AG08395 (cell line): ENCODE measurements at regions not wholly inside any gene's neighbourhood (a gene's known extent, or its start where the extent isn't known, plus 50 kb on each side); places are given as distances from the start of the nearest gene placed in this dataset.
"Not testable (repeated sequence)": the region's sequence is repeated elsewhere in the genome, so short reads cannot be mapped to it uniquely, and the experiment has no call there.

Experiments
- DNase-seq: peaks from one replicate; pipeline ENCODE4 v3.0.0; 2012; ENCODE audit warnings: mixed read lengths, low spot score

GRCh38 chr17:15860774-15861173 lies 84.2 kb upstream of the ADORA2B start:
- not testable (repeated sequence) for DNase-seq

- DNase-seq: not testable (repeated sequence)
Observed at GRCh38 chr17:15864061-15864460, 80.9 kb upstream of the ADORA2B start.

- not testable (repeated sequence) for DNase-seq
Observed at GRCh38 chr17:15864472-15864871, 80.5 kb upstream of the ADORA2B start.

- DNase-seq: not testable (repeated sequence)
Observed at GRCh38 chr17:15866015-15866414, 78.9 kb upstream of the ADORA2B start.

DNA sequence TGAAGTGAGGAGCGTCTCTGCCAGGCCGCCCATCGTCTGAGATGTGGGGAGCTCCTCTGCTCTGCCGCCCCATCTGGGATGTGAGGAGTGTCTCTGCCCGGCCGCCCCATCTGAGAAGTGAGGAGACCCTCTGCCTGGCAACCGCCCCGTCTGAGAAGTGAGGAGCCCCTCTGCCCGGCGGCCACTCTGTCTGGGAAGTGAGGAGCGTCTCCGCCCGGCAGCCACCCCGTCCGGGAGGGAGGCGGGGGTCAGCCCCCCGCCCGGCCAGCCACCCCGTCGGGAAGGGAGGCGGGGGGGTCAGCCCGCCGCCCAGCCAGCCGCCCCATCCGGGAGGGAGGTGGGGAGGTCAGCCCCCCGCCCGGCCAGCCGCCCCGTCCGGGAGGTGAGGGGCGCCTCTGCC lies 77.6 kb upstream of the ADORA2B start:
- not testable (repeated sequence) for DNase-seq

GRCh38 chr17:15869868-15870267 lies 75.1 kb upstream of the ADORA2B start:
- DNase-seq: not testable (repeated sequence)

DNA sequence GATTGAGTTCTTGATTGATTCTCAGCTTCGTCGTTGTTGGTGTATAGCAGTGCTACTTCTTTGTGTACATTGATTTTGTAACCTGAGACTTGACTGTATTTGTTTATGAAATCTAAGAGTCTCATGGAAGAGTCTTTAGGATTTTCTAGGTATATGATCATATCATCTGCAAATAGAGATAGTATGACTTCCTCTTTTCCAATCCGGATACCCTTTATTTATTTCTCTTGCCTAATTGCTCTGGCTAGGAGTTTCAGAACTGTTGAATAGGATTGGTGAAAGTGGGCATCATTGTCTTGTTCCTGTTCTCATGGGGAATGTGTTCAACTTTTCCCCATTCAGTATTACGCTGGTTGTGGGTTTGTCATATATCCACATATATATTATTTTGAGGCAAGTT lies 72.3 kb upstream of the ADORA2B start:
- not testable (repeated sequence) for DNase-seq

DNA sequence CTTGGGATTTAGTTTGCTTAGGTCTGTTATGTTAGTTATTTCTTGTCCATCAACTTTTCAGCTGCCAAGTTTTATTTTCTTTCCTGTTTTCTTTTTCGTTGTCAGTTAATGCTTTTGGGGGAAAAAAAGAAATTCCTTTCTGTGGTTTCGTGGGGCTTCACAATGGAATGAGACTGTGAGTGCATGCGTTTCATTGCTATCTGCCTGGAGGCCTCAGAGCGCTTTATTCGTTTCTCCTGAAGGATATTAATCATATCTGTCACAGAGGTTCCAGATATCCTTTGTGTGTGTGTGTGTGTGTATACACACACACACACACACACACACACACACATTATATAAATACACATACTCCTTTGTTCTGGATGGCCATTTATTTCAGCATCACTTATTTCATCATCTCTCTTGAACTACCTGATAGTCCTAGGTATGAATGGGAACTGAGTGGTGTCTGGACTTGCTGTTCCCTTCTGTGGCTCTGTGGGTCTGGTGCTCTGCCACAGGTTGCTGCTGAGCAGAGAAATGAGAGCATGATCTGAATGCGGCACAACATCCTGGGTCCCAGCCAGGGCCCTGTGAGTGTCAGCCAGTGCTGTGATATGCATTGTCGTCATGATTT lies 66.9 kb upstream of the ADORA2B start:
- not testable (repeated sequence) for DNase-seq

- DNase-seq: no peak
Observed at GRCh38 chr17:15882058-15882720, 62.7 kb upstream of the ADORA2B start.

DNA sequence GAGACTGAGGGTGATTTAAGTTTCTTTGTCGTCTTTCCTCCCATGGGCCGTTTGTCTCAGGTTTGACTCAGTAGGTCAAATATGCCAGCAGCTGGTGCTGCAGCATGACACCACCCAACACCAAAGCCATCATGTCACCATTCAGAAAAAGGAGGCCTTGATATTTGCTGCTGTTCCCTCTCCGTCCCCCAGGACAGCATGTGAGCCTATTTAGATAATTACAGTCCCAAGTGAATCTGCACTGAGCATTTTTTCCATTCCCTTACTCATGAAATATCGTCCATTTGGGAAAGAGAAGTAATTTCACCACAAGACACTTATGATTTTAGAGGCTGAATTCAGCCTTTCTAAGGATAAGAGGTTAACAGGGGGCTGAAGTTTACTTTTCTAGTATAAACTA lies 62.2 kb upstream of the ADORA2B start:
- no peak for DNase-seq

GRCh38 chr17:15883617-15884111 lies 61.3 kb upstream of the ADORA2B start:
- peak; percentile 54 for DNase-seq

GRCh38 chr17:15884731-15885130 lies 60.2 kb upstream of the ADORA2B start:
- no peak for DNase-seq

DNA sequence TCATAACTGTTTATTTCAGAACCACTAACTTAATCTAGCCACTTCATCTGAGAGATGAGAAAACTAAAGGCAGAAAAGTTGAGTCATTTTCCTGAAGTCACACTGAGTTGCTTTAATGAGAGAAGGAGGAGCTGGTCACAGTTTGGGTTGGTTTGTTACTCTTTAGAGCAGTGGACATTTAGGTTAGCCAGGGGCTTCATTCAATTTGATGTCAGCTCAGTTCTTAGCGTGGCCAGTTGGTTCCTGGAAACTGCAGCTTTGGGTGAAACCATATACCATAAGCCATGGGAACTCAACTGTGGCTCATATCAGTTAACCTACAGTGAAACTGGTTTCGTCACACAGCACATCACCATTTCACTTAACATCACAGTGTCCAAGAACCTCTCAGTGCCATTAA lies 59.2 kb upstream of the ADORA2B start:
- no peak for DNase-seq

DNA sequence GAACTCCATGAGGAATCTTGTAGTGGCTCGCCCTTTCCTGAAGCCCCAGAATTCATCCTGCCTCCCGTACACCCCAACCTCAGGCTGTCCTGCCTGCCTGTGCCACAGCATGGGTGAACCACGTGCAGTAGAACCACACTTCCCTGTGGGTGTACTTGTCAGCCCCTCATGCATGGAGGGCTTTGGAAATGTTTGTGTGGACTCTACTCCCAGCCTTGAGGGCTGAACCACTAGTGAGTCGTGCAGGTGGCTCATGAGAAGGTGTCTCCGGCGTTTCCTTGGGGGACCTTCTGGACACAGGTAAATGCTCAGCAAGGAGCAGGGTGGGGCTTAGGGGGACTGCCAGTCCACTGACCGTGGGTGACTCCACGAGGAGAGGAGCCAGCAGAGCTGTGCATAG lies 58.7 kb upstream of the ADORA2B start:
- no peak for DNase-seq

- DNase-seq: no peak
Observed at GRCh38 chr17:15886804-15887203, 58.1 kb upstream of the ADORA2B start.

DNA sequence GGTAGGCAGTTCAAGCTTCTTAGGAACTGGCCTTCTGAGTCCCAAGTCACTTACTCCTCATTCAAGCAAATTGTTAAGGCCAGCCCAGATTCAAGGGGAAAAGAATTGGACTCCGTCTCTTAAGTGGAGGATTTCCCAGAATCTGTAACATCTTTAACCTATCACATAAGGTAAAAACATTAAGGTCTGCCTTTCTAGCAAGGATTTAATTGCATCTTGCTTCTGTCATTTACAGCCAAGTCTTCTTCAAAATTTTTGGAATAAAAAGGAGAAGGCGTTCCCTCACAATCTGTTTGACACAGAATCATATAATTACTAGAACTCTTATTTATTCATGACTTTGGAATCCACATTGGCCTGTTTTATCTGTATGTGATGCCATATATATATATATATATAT lies 56.5 kb upstream of the ADORA2B start:
- DNase-seq: no peak

GRCh38 chr17:15890279-15890892 lies 54.5 kb upstream of the ADORA2B start:
- DNase-seq: no peak

- no peak for DNase-seq
Observed at GRCh38 chr17:15891318-15891717, 53.6 kb upstream of the ADORA2B start.

DNA sequence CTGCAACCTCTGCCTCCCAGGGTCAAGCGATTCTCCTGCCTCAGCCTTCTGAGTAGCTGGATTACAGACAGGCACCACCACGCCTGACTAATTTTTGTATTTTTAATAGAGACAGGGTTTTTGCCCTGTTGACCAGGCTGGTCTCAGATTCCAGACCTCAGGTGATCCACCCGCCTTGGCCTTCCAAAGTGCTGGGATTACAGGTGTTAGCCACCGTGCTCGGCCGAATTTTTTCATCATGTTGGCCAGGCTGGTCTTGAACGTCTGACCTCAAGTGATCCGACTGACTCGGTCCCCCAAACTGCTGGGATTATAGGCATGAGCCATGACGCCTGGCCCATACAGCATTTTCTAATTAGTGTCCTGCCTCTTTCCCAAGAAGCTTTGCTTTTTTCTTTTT lies 52.7 kb upstream of the ADORA2B start:
- no peak for DNase-seq

DNA sequence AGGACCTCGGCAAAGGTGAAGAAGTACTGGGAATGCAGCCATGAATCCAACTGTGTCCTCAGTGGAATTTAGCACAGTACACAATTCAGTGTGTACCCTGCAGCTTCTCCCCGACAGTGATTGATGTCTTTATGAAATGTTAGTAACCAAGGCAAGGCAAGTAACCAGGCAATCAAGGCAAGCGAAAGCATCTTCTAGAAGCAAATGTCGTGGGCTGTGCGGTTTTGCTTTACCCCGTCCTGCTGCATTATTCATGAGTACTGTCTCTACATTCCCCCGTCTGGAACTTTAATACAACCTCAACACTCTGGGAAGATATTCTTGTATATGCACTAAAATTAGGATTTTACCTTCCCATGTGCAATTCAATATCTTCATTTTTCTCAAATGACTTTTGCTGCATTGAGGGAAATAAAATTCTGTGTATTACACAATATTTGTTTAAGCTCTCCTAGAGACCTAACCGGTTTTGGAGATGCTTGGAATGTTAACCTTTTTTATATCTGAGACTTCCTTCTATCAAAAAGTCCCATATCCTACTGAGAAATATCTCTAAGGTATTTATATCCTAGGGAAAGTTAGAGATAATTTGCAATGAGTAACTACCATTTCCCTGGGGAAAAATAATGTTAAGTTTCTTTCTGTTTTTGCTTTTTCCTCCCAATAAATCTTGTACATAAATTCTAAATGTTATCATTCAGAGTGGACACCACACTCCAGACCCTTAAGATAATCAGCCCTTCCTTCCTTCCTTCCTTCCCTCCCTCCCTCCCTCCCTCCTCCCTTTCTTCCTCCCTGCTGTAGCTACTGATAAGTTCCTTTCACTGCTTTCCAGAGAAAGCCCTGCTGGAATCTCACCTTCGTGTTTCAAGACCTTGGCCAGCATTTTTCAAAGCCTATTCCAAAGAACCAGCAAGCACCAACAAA lies 51.9 kb upstream of the ADORA2B start:
- no peak for DNase-seq

DNA sequence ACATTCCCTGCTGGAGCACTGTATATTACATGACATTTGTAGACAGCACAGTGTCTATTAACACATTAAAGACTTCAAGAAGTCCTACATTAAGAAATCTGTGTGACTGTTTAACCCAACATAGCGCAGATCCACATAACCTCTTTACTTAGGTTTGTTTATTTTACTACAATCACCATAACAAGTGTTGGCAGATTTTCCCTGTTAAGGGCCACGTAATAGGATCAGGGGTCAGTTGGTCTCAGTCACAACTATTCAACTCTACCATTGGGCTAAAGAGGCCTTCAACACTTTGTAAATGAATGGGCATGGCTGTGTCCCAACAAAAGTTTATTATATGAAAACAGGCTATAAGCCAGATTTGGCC lies 51.3 kb upstream of the ADORA2B start:
- no peak for DNase-seq

GRCh38 chr17:15894258-15894657 lies 50.7 kb upstream of the ADORA2B start:
- no peak for DNase-seq
